ENCODE measurements at regions not wholly inside any gene's neighbourhood (a gene's known extent, or its start where the extent isn't known, plus 50 kb on each side); places are given as distances from the start of the nearest gene placed in this dataset.

- Histone ChIP-seq H3K4me2 (ENCODE audit: insufficient read depth, low read length) (no peak overlapping the region), H3K9me3 (replicated peaks; ENCODE audit: control insufficient read depth, insufficient read depth, low read depth, low read length) (no peaks in the 10 kb centered on the region), H2AFZ (ENCODE audit: low read depth, low read length) (peak overlapping the region; percentile 30), H3K9me1 (ENCODE audit: control insufficient read depth, insufficient read depth, low read length) (no peaks in the 10 kb centered on the region), H3K4me3 (no peak overlapping the region), H3K27ac (ENCODE audit: extremely low read depth, low read depth, low read length) (no peak overlapping the region), H4K20me1 (replicated peaks; ENCODE audit: control insufficient read depth, insufficient read depth, low read length) (no peaks in the 10 kb centered on the region), H3K27me3 (ENCODE audit: control insufficient read depth in 2 of 2, insufficient read depth in 2 of 2, low read length in 2 of 2) (no peaks in the 10 kb centered on the region), H3K4me1 (replicated peaks in 1 of 2; ENCODE audit: control insufficient read depth in 2 of 2, insufficient read depth in 2 of 2, low read length in 2 of 2) (peaks cover 0 to under 1% of the 10 kb centered on the region in 2 experiments; a peak in 1 of 5 replicates), H3K79me2 (ENCODE audit: control insufficient read depth, insufficient read depth, low read length) (no peaks in the 10 kb centered on the region), H3K9ac (ENCODE audit: insufficient read depth in 1 of 2, low read depth in 2 of 2, low read length in 2 of 2) (no peak overlapping the region), H3K36me3 (ENCODE audit: control insufficient read depth, insufficient read depth, low read length) (no peaks in the 10 kb centered on the region)
- intact Hi-C loops (cut with micrococcal nuclease) (no loop called here), in situ Hi-C loops (cut with MboI) (no loop called here)
- POLR2A ChIA-PET = interaction anchor here (1.0 to 1.6 kb wide), 3 partner anchors 11 to 29 kb away, joined by 4 to 8 read pairs (median 6); no protein-coding TSS in a partner anchor
- WGBS (ENCODE audit: insufficient coverage, low coverage, missing lambda C conversion rate) = 54% methylated on average over 2 of the region's 2 CpGs
- TF ChIP-seq TAF1 (IDR thresholded peaks at IDR 0.05; ENCODE audit: control insufficient read depth, extremely low read depth, insufficient read depth, low read length, severe bottlenecking) = no peak
- TF ChIP-seq ZNF507 (tag; conservative IDR thresholded peaks at IDR 0.05) = no peak
- TF ChIP-seq CREB3L1 (IDR thresholded peaks at IDR 0.05; ENCODE audit: borderline replicate concordance, low read depth) = no peak
- no peak for TF ChIP-seq ATF4 (CRISPR knock-in tag; IDR thresholded peaks at IDR 0.05)
- no peak for TF ChIP-seq E2F8 (IDR thresholded peaks at IDR 0.05; ENCODE audit: low read depth, partially characterized antibody)
- no peak for TF ChIP-seq WHSC1 (IDR thresholded peaks at IDR 0.05; ENCODE audit: low read length)
- no peak for TF ChIP-seq HDAC1 (IDR thresholded peaks at IDR 0.05)
- no peak for TF ChIP-seq BRD4 (IDR thresholded peaks at IDR 0.05)
- no peak for TF ChIP-seq NR1H2 (CRISPR knock-in tag; IDR thresholded peaks at IDR 0.05)
- TF ChIP-seq DMBX1 (CRISPR knock-in tag; IDR thresholded peaks at IDR 0.05; ENCODE audit: borderline replicate concordance) = no peak
- TF ChIP-seq HCFC1 (IDR thresholded peaks at IDR 0.05; ENCODE audit: low read depth, low read length) = no peak
- no peak for TF ChIP-seq TCF3 (CRISPR knock-in tag; IDR thresholded peaks at IDR 0.05)
- TF ChIP-seq HDAC2 (IDR thresholded peaks at IDR 0.05) = no peak
- no peak for TF ChIP-seq BHLHE40 (IDR thresholded peaks at IDR 0.05; ENCODE audit: low read length)
- TF ChIP-seq CLOCK (CRISPR knock-in tag; IDR thresholded peaks at IDR 0.05; ENCODE audit: borderline replicate concordance) = no peak
- no peak for TF ChIP-seq THAP7 (CRISPR knock-in tag; IDR thresholded peaks at IDR 0.05)
- BruUV-seq (replicated peaks) = no TSS peak
- FAIRE-seq (no peak), DNase-seq (ENCODE audit: extremely low read depth in 1 of 4, low spot score in 3 of 4) (no peak), ATAC-seq (no peak)
- CTCF ChIA-PET (ENCODE audit: low intra/inter-chr PET ratio) = no interaction called here
Measured at GRCh38 chr5:68359699-68360098, 144.1 kb downstream of the PIK3R1 start.

All from K562 (cell line).